ENCODE measurements at regions not wholly inside any gene's neighbourhood (a gene's known extent, or its start where the extent isn't known, plus 50 kb on each side); places are given as distances from the start of the nearest gene placed in this dataset.

- TF ChIP-seq RBM39 (optimal IDR thresholded peaks at IDR 0.05; ENCODE audit: low read depth, low read length) (no peak), HDAC1 (IDR thresholded peaks at IDR 0.05) (no peak), CREM (IDR thresholded peaks at IDR 0.05; ENCODE audit: low read depth) (no peak), BCLAF1 (IDR thresholded peaks at IDR 0.05; ENCODE audit: borderline replicate concordance in 1 of 2, control insufficient read depth in 1 of 2, low read depth in 2 of 2, low read length in 1 of 2) (no peak), NONO (IDR thresholded peaks at IDR 0.05; ENCODE audit: low read depth in 2 of 2, low read length in 1 of 2) (no peak)
- peaks cover 4% of the 10 kb centered on the region; the same call in 2 of the 3 replicates for H3K79me2 ChIP-seq (ENCODE audit: control insufficient read depth, insufficient read depth, low read length)
- DNase-seq (ENCODE audit: extremely low read depth in 1 of 4, low spot score in 3 of 4): no peak
- H4K20me1 ChIP-seq (replicated peaks; ENCODE audit: control insufficient read depth, insufficient read depth, low read length): peaks cover 8% of the 10 kb centered on the region; the same call in 1 of the 2 replicates
- POLR2A ChIA-PET: interaction anchor here (1.1 to 1.7 kb wide), 2 partner anchors 13 to 16 kb away, joined by 4 to 7 read pairs; no protein-coding TSS in a partner anchor
- H3K9ac ChIP-seq (ENCODE audit: insufficient read depth in 1 of 2, low read depth in 2 of 2, low read length in 2 of 2): 0 out of 4 replicates have a peak overlapping the region, but pooled peaks of 1 of the 2 experiments have one; percentile 32
- no peaks in the 10 kb centered on the region for H3K9me3 ChIP-seq (replicated peaks; ENCODE audit: control insufficient read depth, insufficient read depth, low read depth, low read length)
- H3K4me3 ChIP-seq: no peak overlapping the region
- H2AFZ ChIP-seq (ENCODE audit: low read depth, low read length): no peak overlapping the region
- FAIRE-seq: no peak
- no TSS peak for BruUV-seq (replicated peaks)
- H3K36me3 ChIP-seq (ENCODE audit: control insufficient read depth, insufficient read depth, low read length): no peaks in the 10 kb centered on the region
- 76% methylated on average over 12 of the region's 12 CpGs for WGBS (ENCODE audit: insufficient coverage, low coverage, missing lambda C conversion rate)
- in situ Hi-C loops (cut with MboI) (no loop called here), intact Hi-C loops (cut with micrococcal nuclease) (loop anchor here (5.0 kb wide), 1 partner anchor 35 kb away; no protein-coding TSS in a partner anchor)
- CTCF ChIA-PET (ENCODE audit: low intra/inter-chr PET ratio): no interaction called here
- no peaks in the 10 kb centered on the region for H3K27me3 ChIP-seq (ENCODE audit: control insufficient read depth in 2 of 2, insufficient read depth in 2 of 2, low read length in 2 of 2)
- peaks cover 4% of the 10 kb centered on the region for H3K9me1 ChIP-seq (ENCODE audit: control insufficient read depth, insufficient read depth, low read length)
- H3K4me2 ChIP-seq (ENCODE audit: insufficient read depth, low read length): no peak overlapping the region; the same call in 1 of the 2 replicates
- ATAC-seq: no peak
- H3K4me1 ChIP-seq (replicated peaks in 1 of 2; ENCODE audit: control insufficient read depth in 2 of 2, insufficient read depth in 2 of 2, low read length in 2 of 2): peaks cover 15 to 33% of the 10 kb centered on the region in 2 experiments
- no peak overlapping the region for H3K27ac ChIP-seq (ENCODE audit: extremely low read depth, low read depth, low read length)
These were observed 99.6 kb downstream of the SLC25A47 start for GRCh38 chr14:100422556-100423316.
